HG02970 (cell line): ENCODE measurements at regions not wholly inside any gene's neighbourhood (a gene's known extent, or its start where the extent isn't known, plus 50 kb on each side); places are given as distances from the start of the nearest gene placed in this dataset.

ENCODE experiments used
- ATAC-seq: cut with Tn5 transposase; IDR thresholded peaks from one replicate; pipeline ENCODE4 v1.9.1; 2021; ENCODE audit warnings: mild to moderate bottlenecking, moderate library complexity, moderate number of reproducible peaks; ENCODE audit not compliant: unreplicated experiment, low FRiP score

DNA sequence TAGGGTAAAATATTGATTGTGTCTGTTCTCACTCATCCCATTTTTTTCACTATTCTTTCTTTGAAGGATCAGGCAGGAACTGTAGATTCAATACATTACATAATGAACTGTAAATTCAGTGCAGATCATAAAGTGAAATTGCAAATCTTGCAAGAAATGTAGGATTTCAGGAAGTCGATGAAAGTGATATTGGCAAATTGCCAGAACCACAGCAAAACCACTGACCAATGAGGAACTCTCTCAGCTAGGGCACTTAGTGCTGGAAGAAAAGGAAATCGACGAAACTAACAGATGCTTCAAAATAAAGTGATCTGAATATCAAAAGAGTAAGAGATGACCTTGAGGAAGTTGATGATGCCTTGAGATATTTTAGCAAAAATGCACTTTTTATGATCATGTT, 157.6 kb downstream of the AACS start:
- ATAC-seq: no peak

DNA sequence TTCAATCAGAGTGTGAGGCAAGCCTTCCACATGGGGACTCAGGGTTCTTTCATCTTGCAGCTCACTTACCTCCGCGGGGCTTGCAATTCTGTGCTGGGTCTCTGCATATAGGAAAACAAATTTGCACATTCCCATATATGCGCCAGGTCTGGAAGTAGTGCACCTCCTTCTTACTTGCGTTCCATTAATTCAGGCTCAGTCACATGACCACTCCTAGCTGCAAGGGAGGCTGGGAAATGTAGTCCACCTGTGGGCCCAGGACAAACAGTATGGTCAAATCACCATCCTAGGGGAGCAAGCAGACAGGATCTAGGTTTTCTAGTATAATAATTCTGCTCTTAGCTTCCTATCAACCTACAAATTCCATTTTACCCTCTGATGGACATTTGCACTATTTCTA, 160.4 kb downstream of the AACS start:
- no peak for ATAC-seq

DNA sequence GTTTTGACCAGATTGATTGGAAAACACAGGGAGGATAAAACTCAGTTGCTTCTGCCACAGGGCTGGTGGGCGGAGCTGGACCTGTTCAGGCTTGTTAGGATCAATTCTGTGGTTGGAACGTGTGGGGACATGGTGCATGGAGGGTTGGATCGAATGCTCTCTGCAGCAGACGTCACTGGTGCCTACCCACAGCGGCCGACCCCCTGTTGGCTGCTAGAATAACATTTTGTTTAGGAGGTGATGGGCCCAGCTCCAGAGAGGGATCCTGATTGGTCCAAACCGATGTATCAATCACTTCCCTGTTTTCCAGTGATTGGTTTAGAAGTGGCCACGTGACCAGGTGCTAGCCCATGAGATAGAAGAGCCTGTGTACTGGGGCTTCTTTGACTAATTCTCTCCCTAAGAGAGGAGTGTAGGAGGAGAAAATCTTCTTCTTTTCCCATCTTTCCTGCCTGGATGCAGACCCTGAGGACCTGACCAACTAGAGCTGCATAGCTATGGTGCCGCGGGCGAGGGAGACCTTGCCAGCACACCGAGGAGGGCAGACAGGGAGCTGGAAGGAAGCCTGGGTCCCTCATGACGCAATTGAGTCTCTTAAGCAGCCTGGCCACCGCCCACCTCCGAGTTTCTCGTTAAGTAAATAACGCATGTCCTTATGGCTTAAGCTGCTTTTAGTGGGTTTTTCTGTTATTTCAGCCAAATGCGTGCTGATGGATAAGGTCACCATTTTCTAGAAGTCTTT, 163.5 kb downstream of the AACS start:
- no peak for ATAC-seq

DNA sequence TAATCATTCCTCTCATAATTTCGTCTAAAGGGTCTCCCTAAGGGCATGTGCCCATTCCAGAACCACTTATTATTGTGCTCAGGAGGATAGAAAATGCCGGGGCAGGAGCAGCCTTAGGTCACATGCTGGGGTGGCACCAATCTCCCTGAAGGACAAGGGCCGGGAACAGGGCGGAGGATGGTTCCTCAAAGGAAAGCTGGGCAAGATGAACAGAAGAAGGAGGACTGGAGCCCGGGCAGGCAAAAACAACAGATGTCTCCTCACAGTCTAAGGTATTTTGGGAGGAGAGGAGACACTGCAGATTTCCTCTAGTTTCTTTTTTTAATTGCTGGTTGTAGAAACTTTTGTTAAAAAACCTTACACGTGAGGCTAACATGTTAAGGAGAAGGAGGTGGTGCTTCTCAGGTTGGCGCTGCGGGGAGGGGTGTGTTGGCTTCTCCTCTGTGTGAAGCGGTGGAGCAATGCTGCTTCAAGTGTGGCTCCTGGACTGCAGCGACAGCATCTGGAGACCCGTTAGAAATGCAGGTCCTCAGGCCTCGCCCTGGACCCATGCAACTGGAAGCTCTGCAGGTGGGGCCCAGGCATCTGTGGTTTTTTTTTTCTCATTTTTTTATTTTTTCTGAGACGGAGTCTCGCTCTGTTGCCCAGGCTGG, 164.8 kb downstream of the AACS start:
- no peak for ATAC-seq

DNA sequence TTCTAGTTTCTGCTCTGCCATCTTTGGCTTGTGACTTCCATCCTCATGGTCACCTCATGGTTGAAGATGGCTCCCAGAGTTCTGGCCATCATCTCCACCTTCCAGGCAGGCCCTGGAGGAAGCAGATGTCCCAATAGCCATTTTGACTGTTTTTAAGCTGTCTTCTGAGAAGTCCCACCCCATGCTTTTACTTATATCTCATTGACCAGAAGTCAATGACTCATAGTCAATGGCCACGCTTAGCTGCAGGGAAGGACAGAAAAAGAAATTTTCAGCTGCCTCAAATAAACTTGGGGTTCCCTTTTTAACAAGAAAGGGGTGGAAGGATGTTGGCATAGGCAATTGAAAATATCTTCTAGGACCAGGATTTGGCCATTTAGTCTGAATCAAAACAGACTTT, 168.1 kb downstream of the AACS start:
- no peak for ATAC-seq

DNA sequence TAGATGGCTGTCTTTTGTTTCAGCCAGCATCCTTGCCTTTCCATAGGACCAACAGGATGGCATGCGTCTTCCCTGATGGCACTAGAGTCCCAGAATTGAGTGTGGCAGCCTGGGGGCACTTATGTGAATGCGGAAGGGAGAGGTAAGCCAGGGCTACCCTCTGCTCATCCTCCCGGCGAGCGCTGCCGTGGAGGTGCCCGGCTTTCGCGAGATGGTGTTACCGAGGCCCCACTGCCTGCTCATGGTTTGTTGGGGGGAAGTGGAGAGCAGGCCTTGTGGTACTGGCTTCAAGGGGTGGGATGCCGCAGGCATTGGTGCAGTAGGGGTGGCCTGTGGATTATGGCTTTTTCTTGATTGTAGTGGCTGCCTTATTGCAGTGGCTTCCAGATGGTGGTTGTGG, 174.3 kb downstream of the AACS start:
- ATAC-seq: no peak

DNA sequence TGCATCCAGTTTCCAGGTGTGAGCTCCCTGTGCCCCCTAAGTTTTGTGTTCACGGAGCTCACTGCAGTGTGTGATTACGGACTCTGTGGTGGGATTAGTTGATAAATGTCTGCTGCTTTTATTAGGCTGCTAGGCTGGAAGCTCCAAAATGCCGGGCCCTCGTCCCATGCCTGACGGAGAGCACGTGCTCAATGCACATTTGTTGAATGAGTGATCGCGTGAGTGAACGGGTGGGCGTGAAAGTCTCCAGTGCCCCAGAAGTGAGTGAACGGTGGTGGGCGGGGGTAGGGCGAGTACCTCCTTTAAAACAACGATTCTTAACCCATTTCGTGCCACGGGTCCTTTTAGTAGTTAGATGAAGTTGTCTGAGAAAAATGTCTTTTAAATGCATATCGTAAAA, 175.5 kb downstream of the AACS start:
- no peak for ATAC-seq

DNA sequence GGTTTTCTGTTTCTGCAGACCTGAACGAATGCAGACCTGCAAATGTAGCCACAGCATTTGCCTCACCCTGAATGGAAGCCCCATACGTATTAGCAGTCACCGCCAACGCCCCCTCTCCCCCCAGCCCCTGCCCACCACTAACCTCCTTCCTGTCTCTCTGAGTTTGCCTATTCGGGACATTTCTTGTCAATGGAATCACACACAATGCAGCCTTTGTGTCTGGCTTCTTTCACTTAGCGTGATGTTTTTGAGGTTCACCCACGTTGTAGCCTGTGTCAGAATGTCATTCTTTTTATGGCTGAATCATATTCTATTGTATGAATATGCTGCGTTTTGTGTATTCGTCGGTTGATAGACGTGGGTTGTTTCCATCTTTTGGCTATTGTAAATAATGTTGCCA, 178.6 kb downstream of the AACS start:
- ATAC-seq: no peak

DNA sequence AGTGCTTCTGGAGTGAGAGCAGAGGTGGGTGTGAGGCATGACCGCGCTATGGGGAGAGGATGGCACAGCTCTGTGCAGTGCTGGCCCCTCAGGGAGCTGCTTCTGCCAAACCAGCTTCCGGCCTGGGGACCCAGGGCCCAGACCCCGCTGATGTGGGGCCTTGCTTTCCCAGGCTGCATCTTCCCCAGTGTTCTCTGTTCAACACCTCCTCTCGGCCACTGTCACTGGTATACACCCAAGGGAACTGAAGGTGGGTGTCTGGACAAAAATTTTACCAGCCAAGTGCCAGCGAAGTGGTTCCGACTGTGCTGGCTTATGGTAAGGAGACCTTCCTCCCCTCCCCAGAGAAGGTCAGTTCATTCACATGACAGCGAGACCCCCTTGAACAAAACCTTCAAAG, 179.1 kb downstream of the AACS start:
- no peak for ATAC-seq

DNA sequence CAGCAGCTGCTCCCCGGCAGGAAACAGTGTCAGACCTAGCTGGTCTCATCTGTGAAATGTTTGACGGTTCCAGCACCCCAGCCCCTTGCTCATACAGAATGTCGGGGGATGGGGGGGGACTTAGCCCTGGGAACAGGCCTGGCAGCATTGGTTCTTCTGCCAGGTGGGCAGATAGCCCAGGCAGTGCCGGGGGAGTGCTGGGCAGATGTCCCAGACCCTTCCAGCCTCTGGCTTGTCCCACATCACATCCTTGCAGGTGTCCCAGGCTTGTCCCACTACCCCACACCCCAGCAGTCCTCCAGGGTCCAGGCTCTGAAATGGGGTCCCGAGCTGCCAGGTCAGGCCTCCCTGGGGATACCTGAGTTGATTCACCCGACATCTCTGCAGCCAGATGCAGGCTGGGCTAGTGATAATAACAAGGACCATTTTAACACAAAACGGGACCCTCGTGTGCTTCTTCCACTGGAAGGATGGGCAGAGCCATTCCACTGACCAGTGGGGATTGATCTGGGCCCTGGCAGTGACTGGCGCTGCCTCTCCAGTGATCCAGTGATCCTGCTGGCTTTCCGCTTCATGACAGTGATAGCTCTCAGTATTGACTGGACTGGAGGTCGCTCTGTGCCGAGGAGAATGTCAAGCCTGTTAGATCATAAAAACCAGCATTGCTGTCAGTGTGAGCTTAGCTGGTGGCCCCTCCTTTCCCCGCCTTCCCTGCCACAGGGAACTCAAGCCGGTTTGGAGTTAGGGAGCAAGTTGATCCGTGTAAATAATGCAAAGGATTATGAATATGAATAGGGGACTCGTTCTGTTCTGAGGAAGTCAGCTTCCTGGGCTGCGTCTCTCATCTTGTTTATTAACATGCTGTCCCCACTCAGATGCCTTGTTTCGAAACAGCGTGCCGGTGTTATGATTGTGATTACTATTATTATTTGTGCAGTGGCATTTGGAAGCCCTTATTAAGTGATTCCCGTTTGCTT, 180.6 kb downstream of the AACS start:
- no peak for ATAC-seq

DNA sequence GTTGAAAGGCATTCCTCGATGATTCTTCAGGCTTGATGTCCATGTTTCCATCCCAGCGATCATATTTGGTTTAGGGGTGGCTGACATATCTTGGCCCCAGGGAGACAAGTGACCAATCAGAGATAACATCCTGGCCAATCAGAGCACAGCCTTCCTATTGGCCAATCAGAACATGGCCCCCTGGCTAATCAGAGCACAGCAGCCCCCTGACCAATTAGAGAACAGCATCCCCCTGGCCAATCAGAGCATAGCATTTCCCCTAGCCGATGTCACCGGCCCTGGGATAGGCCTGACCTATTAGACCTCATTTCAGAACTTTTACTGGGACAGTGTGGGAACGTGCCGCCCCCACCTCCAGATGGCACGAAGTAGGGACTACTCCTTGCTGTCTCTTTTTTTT, 182.2 kb downstream of the AACS start:
- ATAC-seq: no peak

DNA sequence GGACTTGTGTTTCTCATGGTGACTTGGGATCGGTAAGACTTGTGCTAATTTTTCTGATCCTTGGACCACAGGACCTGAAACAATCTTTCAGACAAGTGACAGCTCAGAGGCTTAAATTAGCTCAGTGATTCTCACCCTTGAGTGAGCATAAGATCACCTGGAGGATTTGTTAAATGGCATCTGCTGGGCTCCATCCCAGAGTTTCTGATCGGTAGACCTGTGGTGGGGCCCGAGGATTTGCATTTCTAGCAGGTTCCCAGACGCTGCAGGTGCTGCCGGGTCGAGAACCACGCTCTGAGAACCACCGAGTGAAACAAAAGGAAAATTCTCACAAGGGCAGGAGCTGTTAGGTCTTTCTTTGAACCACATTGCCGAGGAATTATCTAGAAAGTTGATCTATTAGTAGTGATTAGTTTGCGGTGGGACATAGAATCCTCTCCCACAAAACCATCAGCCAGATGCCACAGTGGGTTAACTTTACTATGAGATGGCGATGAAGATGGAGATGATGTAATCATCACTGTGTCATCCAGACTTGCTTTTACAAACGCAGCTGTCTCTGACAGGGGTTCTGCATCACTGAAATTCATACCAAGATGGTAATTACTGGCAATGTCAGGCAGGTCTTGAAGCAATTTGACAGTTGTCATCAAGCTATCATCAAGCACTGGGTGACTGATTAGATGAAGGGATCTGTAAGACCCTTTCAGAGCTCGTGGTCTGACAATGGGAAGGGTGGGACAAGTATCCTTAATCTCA, 184.0 kb downstream of the AACS start:
- ATAC-seq: no peak

DNA sequence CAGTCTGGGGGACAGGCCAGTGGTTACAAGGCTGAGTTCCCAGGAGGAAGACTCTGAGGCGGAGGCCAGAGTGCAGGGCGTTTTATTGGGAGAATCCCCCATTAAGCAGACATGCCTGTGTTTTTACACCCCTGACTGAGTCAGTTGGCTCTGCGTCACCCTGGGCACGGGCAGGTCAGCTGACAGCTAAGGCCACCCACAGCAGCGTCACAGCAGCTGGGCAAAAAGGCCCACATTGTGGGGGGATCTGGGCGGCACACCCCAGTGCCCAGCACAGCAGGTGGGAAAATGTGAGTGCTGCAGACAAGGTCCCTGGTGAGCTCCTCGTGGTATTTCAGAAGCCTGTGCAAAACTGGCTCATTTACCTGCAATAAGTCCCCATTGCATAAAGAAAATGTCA, 184.7 kb downstream of the AACS start:
- no peak for ATAC-seq

DNA sequence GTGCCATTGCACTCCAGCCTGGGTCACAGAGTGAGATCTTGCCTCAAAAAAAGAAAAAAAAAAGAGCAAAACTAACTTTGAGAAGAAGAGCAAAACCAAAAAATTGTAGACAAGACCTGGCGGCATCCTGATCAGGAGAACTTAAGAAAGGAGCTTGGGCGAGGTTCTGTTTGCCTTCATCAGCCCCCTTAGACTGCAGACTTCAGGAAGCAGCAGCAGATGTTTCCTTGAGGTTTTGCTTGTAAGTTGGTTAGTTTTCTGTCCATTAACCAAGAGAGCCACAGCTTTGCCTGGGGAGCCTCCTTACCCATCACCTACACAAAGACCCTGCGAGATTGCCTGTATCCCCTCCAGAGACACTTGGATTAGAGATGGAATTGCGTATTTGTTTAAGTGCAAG, 189.0 kb downstream of the AACS start:
- no peak for ATAC-seq

DNA sequence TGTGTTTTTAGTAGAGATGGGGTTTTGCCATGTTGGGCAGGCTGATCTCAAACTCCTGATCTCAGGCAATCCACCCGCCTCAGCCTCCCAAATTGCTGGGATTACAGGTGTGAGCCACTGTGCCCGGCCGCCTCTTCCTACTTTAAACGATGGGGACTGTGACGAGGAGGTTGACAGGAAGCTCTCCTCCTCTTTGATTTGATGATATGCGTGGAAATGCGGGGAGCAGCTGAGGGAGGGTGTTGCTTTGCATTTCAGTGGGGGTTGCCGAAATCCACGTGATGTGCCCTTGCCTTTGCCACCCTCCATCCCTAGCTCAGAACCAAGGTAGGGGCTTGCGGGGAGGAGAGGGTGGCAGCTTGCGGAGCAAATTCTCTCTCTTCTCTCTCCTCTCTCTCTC, 189.6 kb downstream of the AACS start:
- ATAC-seq: no peak

DNA sequence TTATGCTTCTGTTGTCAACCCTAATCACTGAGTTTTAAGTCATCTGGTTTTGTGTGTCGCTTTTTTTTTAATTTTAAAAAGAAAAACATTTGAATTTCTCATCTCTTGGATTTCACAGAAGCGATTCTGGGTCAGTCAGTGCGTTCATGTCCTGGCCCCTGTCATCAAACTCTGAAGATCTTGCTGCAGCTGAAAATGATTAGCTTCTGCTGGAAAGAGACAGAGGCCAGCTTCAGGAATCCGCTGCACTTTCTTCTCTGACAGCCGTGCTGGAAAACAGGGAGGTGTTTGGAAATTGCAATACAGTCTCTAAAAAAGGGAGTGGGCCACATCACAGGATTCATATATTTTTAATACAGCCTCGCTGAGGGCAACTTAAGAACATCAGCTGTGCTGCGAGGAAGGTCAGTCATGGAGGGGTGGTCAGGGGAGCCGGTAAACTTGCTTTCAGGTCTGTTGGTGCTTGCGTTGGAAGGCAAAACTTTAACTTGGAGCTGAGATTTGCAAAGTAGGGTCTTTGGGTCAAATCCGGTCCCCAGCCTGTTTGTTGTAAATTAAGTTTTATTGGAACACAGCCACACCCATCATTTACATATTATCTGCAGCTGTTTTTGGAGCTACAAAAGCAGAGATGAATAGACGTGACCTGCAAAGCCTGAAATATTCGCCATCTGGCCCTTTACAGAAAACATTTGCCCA, 190.8 kb downstream of the AACS start:
- ATAC-seq: no peak

DNA sequence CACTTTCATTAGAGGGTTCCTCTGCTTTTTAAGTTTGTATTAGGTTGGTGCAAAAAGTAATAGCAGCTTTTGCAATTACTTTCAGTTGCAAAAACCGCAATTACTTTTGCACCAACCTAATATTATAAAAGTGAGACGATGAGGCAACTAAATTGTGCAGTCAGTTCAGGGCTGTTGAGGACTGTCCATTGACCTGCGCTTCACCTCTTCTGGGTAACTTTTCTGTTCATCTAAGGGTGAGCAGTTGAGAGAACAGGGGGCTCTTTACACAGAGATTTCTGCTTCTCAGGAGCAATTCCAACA, 191.3 kb downstream of the AACS start:
- no peak for ATAC-seq

DNA sequence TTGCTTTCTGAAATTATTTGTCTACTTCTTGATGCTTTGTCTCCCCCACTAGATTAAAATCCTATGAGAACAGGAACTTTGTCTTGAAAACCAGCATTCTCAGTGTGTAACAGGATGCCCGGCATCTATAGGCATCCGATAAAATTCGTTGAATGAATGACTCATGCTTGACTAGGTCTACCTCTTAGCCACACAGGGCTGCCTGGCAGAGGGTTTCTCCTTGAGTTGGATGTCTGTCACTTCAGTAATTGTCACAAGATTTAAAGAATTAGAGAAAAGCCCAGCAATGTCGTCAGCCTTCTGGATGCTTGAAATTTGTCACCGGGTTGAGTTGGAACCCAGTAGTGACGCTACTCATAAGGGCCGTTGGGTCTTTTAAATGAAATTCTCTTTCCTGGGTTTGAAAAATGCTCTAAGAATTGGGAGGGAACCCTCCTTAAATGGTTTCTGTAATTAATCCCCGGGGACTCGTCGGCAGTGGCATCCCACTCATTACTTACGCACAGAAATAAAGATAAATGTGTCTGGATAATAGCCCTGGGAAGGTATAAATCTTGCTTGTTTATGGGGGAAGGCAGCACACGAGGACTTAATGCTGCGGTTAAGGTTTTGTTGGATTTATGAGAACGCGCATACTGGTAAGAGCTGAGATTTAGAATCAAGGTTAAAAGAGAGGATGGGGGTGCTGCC, 194.1 kb downstream of the AACS start:
- no peak for ATAC-seq

DNA sequence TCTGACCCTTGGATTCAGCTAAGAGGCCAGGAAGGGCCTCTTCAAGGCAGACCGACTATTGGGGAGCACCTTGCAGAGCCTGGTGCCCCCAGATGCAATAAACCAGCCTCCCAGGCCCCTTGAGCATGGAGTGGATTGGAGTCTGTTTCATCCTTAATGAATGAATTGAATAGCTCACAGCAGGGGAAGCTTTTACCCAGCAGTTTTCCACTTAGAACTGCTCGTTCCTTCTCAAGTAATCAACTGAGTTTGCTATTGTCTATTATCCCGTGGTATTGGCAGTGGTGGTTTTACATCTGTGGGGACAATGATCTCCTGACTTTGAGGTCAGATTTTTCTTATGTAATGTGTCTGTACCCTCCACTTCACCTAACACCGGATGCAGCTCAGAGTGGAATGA, 197.6 kb downstream of the AACS start:
- no peak for ATAC-seq

DNA sequence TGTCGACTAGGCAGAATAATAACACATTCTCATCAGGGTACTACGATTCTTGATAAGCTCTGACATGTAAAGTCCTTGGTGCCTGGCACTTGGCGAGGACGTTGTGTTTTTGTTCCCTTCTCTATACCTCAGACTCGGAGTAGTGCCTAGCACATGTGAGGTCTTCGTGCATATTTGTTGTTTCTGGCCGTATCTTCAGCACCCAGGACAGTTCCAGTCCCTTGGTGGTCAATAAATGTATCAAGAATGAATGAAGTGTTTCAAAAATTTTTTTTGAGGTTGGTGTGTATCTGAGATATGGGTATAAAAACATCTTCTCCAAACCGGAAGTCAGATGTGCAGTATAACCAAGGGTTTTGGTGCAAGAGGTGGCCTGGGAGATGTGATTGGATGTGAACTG, 198.2 kb downstream of the AACS start:
- no peak for ATAC-seq
